ENCODE measurements at regions not wholly inside any gene's neighbourhood (a gene's known extent, or its start where the extent isn't known, plus 50 kb on each side); places are given as distances from the start of the nearest gene placed in this dataset.

DNA sequence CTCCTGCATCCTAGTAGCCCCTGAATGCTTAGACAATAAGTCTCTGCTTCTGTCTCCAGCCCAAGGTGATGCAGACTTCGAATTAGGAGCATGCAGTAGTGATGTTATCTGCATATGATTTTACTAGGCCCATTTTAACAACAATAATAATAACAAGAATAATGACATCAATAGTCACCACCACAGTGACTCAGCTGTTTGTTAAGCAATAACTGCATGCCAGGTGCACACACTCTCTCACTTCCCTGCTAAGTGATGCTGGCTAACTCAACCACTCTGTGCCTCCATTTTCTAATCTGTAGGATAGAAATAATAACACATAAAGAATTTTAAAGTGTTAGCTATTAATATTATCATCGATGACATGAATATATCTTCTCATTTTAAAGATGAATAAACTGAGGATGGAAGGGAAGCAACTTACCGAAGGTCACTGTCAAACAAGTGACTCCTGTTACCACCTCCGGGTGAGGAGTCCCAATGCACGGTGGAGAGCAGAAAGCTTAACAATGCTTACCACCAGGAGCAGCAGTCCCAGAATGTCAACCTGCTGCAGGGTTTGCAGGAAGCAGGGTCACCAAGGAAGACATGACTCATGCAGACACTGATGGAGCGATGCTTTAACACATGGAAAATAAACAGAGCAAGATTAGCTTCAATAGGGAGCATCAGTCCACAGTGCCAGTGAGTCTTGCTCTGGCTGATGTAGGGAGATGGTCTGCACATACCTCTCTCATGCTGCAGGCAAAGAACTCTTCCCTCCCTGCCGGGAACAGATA lies 290.2 kb downstream of the SPATA17 start:
- TF ChIP-seq, protein P1, sequence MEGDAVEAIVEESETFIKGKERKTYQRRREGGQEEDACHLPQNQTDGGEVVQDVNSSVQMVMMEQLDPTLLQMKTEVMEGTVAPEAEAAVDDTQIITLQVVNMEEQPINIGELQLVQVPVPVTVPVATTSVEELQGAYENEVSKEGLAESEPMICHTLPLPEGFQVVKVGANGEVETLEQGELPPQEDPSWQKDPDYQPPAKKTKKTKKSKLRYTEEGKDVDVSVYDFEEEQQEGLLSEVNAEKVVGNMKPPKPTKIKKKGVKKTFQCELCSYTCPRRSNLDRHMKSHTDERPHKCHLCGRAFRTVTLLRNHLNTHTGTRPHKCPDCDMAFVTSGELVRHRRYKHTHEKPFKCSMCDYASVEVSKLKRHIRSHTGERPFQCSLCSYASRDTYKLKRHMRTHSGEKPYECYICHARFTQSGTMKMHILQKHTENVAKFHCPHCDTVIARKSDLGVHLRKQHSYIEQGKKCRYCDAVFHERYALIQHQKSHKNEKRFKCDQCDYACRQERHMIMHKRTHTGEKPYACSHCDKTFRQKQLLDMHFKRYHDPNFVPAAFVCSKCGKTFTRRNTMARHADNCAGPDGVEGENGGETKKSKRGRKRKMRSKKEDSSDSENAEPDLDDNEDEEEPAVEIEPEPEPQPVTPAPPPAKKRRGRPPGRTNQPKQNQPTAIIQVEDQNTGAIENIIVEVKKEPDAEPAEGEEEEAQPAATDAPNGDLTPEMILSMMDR (IDR thresholded peaks at IDR 0.05; ENCODE audit: low read depth, low read length) = no peak
- no peak for TF ChIP-seq EZH2phosphoT487 (IDR thresholded peaks at IDR 0.05; ENCODE audit: low read depth)
